Activated T-cell treated with anti-CD3 and anti-CD28 coated beads, Interleukin-2, amount 50 U/mL, for 1 hour (primary cell): ENCODE measurements at regions not wholly inside any gene's neighbourhood (a gene's known extent, or its start where the extent isn't known, plus 50 kb on each side); places are given as distances from the start of the nearest gene placed in this dataset.
"Not testable (repeated sequence)": the region's sequence is repeated elsewhere in the genome, so short reads cannot be mapped to it uniquely, and the experiment has no call there.

ENCODE experiments used
- DNase-seq: peaks from one replicate; pipeline ENCODE4 v3.0.0-alpha.2; 2020

GRCh38 chr4:189655817-189656216, 284.9 kb upstream of the FRG1 start:
- DNase-seq = not testable (repeated sequence)

DNA sequence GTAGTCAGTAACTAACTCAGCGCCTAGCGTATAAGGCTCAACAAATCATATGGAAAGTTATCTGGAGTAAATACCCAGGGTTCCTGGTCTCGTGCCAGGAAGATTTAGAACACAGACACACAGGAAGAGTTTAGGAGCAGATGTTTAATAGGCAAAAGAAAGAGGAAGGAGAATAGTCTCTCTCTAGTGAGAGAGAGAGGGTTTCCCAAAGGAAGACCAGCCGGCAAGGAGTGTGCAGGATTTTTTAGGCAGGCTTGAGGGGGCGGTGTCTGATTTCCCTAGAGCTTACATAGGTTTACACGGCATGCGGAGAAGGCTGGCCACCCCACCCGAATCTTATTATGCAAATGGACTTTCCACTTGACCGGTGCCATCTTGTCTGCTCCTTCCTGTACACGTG, 284.0 kb upstream of the FRG1 start:
- DNase-seq = no peak

DNA sequence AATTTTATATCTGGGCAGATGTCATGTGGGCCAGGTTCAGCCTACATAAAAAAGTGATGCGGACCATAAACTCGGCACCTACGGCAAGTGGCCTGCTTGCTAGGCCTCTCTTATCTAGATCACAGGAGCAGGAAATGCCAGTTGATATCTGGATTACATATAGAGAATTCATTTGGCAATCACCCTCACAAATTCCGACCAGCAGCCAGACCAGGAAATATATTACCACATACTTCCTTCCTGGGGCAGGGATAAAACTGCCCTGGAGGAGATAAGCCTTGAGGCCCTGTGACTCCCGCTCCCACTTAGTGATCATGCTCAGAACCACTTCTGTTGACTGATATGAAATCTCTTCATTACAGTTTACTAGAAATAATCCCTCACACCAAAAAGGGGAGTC, 282.4 kb upstream of the FRG1 start:
- not testable (repeated sequence) for DNase-seq

DNA sequence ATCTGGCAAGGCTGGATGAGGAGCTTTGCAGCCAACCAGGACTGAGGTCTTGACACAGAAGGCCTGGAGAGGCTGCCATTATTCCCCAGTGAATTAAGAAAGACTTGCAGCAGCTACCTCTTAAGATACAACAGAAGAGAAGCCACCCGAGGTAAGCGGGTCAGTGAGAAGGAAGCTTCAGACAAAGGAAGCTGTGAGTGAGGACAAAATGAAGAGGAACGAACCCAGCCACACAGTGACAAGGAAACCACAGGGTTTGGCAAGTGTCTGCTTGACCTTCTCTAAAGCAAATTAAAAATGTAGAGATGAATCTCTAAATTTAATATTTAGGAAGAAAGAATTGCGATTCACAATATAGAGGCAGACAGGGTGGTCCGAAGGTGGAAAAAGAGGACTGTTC, 281.8 kb upstream of the FRG1 start:
- not testable (repeated sequence) for DNase-seq

GRCh38 chr4:189659287-189659686, 281.4 kb upstream of the FRG1 start:
- DNase-seq = no peak

DNA sequence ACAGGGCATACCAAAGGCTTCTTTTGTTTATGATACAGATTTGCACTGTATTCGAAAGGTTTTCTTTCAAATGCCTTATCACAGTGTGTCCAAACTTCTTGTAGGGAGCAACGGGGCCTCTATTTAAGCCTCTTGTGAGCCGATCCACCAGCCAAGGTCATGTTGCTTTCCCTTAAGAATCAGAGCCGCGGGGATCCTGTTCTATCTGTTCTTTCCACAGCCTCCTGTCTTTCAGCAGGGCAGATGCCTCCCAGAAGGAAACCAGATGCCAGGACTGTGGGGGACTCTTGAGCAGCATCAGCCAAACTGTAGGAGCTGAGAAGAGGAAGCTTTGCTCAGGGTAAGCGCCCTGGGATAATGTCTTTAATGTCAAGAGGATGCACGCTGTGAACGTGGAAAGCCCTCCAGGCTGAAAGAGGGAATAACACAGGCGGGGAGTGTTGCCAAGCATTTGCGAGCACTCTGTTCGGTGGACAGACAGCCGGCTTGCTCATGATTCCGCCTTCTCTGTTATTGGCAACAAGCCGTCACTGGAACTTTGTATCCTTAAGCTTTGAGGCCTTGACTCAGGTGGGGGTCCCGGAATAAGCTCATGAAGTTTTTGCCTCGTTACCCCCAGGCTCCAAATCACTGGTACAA, 279.8 kb upstream of the FRG1 start:
- DNase-seq = no peak

DNA sequence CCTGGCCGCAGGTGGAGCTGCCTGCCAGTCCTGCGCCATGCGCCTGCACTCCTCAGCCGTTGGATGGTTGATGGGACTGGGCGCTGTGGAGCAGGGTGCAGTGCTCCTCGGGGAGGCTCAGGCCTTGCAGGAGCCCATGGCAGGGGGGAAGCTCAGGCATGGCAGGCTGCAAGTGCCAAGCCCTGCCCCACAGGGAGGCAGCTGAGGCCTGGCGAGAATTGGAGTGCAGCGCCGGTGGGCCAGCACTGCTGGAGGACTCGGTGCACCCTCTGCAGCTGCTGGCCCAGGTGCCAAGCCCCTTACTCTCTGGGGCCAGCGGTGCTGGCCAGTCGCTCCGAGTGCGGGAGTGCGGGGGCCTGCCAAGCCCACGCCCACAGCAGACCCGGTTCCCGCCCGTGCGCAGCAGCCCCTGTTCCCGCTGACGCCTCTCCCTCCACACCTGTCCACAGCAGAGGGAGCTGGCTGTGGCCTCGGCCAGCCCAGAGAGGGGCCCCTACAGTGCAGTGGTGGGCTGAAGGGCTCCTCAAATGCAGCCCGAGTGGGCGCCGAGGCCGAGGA, 275.9 kb upstream of the FRG1 start:
- DNase-seq = no peak

GRCh38 chr4:189665712-189666305, 274.9 kb upstream of the FRG1 start:
- not testable (repeated sequence) for DNase-seq

GRCh38 chr4:189667386-189667785, 273.3 kb upstream of the FRG1 start:
- not testable (repeated sequence) for DNase-seq

DNA sequence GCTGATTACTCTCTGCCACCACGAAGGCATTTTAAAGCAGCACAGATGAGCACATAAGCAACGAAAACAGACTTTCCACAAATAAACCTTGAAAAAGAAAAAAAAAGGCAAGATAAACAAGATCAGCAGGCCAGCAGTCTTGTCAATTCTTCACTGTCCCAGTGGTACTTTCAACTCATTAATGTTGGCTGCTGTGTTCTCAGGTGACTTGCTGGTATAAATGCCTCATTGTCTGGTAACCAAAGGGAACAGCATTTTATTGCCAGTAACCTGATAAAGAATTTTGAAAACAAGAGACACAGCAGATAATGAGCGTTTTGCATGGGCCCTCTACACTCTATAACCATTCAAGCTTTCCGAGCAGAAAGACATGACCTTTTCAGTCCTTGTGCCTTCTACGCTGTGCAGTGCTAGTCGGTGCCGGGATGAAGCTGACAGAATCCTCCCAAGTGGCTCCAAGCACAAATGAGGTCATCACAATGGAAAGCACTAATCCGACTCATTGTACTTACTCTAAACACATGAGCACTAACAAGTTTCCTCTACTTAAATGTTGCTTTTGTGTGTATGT, 242.9 kb upstream of the FRG1 start:
- DNase-seq = not testable (repeated sequence)

DNA sequence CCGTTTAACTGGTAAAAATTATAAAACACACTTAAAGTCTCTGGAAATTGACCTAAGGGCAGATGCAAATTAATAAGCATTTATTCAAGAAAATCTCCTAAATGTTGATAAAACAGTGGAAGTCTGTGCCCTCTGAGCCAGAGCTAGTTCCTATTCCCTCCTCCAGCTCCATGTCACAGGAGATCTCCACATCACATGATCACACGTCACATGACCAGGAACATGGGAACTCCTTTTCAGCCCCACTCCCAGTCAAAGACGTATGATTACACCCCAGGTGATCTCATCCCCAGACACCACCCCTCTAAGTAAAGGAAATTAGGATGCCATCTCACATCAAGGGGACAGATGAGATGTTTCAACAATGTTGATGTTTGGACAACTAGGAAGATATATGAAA, 237.7 kb upstream of the FRG1 start:
- not testable (repeated sequence) for DNase-seq

DNA sequence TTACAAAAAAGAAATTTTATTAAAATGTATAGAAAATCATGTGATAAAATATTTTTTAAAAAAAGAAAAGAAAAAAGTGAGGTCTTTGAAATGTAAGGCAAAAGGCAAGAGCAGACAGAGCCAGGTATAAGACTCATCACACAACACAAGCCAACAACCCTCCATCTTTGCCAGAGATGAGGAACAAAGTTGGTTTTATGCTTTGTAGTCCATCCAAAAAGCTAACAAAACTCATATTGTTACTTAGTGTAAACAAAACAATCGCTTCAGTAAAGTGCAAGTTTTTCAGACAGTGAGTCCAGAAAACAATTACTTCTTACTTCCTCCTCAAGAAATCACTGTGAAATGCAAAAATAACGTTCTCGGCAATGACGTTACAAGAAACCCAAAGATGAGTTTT, 233.9 kb upstream of the FRG1 start:
- not testable (repeated sequence) for DNase-seq

GRCh38 chr4:189707227-189707626, 233.4 kb upstream of the FRG1 start:
- not testable (repeated sequence) for DNase-seq

DNA sequence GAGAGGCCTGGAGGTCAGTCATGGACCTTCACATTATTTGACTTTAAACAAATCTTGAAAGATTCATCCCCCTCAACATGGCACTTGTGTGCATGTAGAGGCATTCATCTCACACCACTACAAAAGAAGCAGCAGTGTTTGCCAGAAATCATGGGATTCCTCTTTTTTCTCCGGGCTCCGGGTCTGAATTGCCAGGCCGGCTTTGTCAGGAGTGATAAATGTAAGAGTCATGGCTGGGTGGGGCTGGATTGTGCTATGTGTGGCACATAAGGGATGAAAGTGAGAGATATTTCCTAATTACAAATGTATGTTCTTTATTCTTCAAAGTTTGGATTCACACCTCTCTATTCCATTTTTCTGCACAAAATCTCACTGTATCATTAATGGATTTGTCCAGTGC, 228.7 kb upstream of the FRG1 start:
- DNase-seq = not testable (repeated sequence)

DNA sequence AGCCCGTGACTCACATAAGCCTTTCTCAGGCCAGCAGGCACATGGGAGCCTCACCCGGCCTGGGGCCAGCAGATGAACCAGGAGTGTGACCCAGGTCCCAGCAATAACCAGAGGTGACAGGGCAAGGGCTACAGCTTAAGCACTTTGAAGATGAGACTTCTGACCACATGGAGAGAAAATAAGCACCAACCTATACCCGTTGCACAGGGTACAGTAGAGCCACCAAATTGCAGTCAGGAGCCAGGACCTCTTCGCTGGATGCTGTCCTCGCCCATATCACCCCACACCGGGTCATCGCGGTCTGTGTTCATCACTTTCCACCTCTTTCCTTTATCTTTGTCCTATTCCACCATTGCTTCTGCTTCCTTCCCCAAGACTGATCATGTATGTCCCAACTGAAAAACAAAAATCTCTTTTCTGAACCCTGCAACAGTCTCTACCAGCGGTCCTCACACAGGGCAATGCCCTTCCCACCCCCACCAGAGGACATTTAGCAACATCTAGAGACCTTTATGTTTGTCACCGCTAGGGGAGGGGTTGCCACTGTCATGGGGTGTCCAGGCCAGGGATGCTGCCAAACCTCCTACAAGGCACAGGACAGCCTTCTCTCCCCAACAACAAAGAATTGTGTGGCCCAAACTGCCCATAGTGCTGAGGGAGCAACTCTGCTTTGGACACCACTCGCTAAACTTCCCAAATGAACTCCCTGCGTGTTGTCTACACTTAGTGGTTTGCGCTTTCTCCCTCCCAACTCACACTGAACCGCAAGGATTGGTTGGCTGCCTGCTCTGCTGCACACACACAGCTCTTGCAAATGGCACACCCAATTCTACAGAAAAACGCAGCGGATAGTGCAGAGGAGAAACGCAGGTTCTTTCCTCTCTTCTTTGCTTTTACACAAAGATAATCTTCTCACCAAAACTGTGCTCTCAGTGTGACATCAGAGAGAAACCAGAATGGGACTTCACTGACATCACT, 219.4 kb upstream of the FRG1 start:
- DNase-seq = not testable (repeated sequence)

DNA sequence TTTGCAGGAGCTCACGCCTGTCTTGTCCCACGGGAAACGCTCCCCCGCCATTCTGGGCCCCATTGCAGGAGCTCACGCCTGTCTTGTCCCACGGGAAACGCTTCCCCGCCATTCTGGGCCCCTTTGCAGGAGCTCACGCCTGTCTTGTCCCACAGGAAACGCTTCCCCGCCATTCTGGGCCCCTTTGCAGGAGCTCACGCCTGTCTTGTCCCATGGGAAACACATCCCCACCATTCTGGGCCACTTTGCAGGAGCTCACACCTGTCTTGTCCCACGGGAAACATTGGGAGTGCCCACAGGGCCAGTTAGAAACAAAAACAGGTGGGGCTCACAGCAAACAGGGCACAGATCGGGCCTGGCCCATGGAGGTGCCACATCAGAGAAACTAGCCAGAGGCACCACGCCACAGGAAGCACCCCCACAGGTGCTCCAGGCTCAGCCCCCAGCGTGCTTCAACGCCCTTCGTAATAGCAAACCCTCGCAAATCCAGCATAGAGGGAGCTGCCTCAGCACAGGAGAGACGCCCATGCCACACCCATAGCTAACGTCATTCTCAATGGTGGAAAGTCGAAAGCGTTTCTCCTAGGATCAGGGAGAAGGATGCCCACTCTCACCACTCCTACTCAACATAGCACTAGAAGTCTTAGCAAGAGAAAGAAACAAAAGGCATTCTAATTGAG, 218.2 kb upstream of the FRG1 start:
- not testable (repeated sequence) for DNase-seq

DNA sequence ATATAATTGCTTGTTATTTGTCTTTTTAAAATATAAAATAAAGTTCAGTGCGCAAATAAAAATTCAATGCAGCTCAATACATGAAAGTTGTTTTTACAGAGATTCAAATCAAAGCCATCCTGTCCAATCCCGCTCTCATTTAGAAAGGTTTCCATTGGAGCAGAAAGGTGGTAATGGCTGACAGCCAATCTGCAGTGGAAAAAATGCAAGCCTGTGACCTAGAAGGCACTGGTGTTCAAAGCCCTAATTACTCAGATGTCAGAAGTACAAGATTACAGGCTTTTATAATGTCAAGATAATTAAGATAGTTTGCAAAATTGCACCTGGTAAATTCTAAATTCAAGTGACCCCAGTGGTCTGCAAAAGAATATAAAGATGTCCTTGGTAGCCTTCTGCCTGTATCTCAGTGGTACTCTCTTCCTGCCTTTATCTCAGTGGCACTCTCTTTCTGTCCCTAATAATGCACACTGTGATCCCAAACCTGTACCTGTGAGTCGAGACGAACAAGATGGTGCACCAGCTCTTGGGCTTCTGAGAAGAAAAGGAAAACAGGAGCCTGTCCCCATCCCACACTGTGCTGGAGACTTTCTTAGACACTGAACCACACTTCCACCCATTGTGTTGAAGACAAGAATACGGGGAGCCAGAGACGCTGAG, 212.6 kb upstream of the FRG1 start:
- DNase-seq = not testable (repeated sequence)

- not testable (repeated sequence) for DNase-seq
These were observed 208.7 kb upstream of the FRG1 start for GRCh38 chr4:189731989-189732388.

- DNase-seq = not testable (repeated sequence)
These were observed 207.2 kb upstream of the FRG1 start for GRCh38 chr4:189733507-189733906.

- DNase-seq = not testable (repeated sequence)
These were observed 205.9 kb upstream of the FRG1 start for GRCh38 chr4:189734648-189735267.

DNA sequence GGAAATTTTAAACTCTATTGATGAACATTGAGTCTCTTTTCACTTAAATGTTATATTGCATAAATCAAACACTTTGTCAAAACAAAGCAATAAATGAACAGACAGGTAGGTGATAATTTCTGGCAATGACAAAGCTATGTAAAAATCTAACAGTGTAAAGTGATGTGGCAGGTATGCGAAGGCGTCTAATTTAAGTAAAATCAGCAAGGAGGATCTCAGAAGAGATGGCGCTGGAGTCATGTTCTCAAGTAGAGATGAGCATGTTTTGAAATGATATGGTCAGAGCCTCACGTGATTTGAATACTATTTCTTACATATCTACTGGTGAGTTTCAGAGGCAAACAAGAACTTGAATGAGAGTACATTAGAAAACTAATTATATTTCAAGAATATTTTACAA, 204.0 kb upstream of the FRG1 start:
- DNase-seq = not testable (repeated sequence)
